Spinal cord (tissue), 9 donors: ENCODE measurements at regions not wholly inside any gene's neighbourhood (a gene's known extent, or its start where the extent isn't known, plus 50 kb on each side); places are given as distances from the start of the nearest gene placed in this dataset.
A peak's percentile ranks its signal among the peaks of the same experiment; 100 is the strongest.
"Not testable (repeated sequence)": the region's sequence is repeated elsewhere in the genome, so short reads cannot be mapped to it uniquely, and the experiment has no call there.

ENCODE experiments used
- DNase-seq, 6 donors: peaks; one replicate each; pipeline versions ENCODE4 v3.0.0 to v3.0.0-alpha.2; 2013 to 2015; ENCODE audit warnings: low spot score in 6 of 6, low read depth in 4 of 6
- H3K27ac ChIP-seq: one replicate; pipeline ENCODE4 v1.5.1; 2013; ENCODE audit warnings: low read depth, low read length, control low read depth
- H3K27me3 ChIP-seq: one replicate; pipeline ENCODE4 v1.6.1; 2013; ENCODE audit warnings: low read length; ENCODE audit not compliant: control insufficient read depth, insufficient read depth
- H3K36me3 ChIP-seq: one replicate; pipeline ENCODE4 v1.6.1; 2013; ENCODE audit warnings: low read length; ENCODE audit not compliant: control insufficient read depth, insufficient read depth
- H3K4me1 ChIP-seq: one replicate; pipeline ENCODE4 v1.6.1; 2013; ENCODE audit warnings: low read length; ENCODE audit not compliant: control insufficient read depth, insufficient read depth
- H3K4me3 ChIP-seq: one replicate; pipeline ENCODE4 v1.5.1; 2013; ENCODE audit warnings: low read depth, low read length, control low read depth
- H3K9me3 ChIP-seq: one replicate; pipeline ENCODE4 v1.6.1; 2013; ENCODE audit warnings: low read length; ENCODE audit not compliant: control insufficient read depth, insufficient read depth
- WGBS: methylation state at CpG from one replicate; pipeline ENCODE4 v1.1.5; 2013; ENCODE audit warnings: missing lambda C conversion rate; ENCODE audit not compliant: insufficient coverage; 5-methylcytosine and 5-hydroxymethylcytosine counted together
- donor health status: healthy.

DNA sequence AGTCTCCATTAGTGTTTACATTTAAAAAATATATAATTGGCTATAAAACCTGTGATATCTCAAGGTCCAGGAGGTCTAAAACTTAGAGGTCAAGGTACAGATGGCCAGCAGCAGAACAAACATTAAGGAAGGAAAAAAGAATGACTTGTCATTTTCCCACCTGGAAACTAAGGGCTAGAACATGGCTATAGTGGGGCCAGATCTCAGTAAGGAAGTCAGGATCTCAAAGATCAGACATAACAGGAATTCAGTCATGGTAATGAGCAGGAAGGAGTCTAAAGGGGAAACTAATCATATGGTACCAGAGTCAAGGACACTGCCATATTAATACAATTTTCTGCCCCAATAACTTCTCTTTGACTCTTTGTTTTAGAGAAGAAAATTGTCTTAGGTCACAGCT is 1018.8 kb downstream of the PLA2G4A start:
- no peaks in the 10 kb centered on the region for H3K4me1 ChIP-seq
- no peak overlapping the region for H3K4me3 ChIP-seq
- no peaks in the 10 kb centered on the region for H3K9me3 ChIP-seq
- H3K36me3 ChIP-seq, result no peaks in the 10 kb centered on the region
- H3K27me3 ChIP-seq, result no peaks in the 10 kb centered on the region
- DNase-seq, result no peak
- H3K27ac ChIP-seq, result no peak overlapping the region

- H3K27me3 ChIP-seq, result no peaks in the 10 kb centered on the region
- DNase-seq, result no peak
- no peaks in the 10 kb centered on the region for H3K4me1 ChIP-seq
- H3K9me3 ChIP-seq, result no peaks in the 10 kb centered on the region
- no peaks in the 10 kb centered on the region for H3K36me3 ChIP-seq
- WGBS, result 100% methylated on average over 2 of the region's 3 CpGs
- no peak overlapping the region for H3K27ac ChIP-seq
- H3K4me3 ChIP-seq, result no peak overlapping the region
Measured at GRCh38 chr1:187848321-187848720, 1019.6 kb downstream of the PLA2G4A start.

DNA sequence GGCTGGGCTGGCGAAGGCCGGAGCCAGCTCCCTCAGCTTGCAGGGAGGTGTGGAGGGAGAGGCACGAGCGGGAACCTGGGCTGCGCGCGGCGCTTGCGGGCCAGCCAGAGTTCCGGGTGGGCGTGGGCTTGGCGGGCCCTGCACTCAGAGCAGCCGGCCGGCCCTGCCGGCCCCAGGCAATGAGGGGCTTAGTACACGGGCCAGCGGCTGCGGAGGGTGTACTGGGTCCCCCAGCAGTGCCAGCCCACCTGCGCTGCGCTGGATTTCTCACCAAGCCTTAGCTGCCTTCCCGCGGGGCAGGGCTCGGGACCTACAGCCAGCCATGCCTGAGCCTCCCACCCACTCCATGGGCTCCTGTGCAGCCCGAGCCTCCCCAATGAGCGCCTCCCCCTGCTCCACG is 1021.4 kb downstream of the PLA2G4A start:
- H3K4me1 ChIP-seq, DNase-seq, H3K27ac ChIP-seq, H3K36me3 ChIP-seq, H3K9me3 ChIP-seq, H3K27me3 ChIP-seq, H3K4me3 ChIP-seq: not testable (repeated sequence)
- 92% methylated on average over 26 of the region's 26 CpGs for WGBS

DNA sequence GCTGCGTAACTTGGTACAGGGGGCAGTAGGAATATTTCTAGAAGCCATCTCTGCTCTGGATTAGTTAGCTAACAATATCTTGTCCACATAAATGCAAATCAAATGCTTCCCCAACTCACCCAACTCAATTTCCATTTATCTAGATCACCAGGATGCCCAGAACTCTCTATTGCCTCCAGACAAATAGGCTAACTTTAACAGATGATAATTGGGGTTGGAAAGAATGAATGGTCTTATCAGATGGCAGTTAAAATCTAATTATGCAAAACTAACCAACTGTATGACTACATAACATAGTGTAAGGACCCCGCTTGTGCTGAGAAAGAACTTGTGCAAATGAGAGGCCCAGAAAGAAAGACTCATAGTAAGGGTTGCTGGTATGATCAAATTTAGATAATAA is 1024.8 kb downstream of the PLA2G4A start:
- Histone ChIP-seq H3K27ac (no peak overlapping the region), H3K4me1 (no peaks in the 10 kb centered on the region), H3K27me3 (no peaks in the 10 kb centered on the region), H3K4me3 (no peak overlapping the region), H3K36me3 (no peaks in the 10 kb centered on the region), H3K9me3 (no peaks in the 10 kb centered on the region)
- no peak for DNase-seq
- no CpG with 5 or more reads among the region's 2 CpGs for WGBS

DNA sequence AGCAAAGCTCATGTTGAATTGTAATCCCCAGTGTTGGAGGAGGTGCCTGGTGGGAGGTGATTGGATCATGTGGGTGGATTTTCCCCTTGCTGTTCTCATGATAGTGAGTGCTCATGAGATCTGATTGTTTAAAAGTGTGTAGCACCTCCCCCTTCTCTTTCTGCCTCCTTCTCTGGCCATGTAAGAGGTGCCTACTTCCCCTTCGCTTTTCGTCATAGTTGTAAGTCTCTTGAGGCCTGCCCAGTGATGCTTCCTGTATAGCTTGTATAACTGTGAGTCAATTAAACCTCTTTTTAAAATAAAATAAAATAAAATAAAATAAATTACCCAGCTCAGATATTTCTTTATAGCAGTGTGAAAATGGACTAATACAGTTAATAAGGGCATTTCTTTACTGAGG is 1025.7 kb downstream of the PLA2G4A start:
- Histone ChIP-seq H3K27ac (no peak overlapping the region), H3K27me3 (no peaks in the 10 kb centered on the region), H3K4me1 (no peaks in the 10 kb centered on the region), H3K36me3 (no peaks in the 10 kb centered on the region), H3K9me3 (no peaks in the 10 kb centered on the region), H3K4me3 (no peak overlapping the region)
- WGBS, result no CpG with 5 or more reads among the region's 2 CpGs
- no peak for DNase-seq

GRCh38 chr1:187862506-187862905 is 1033.8 kb downstream of the PLA2G4A start:
- H3K27ac ChIP-seq, result no peak overlapping the region
- no peak for DNase-seq
- no peak overlapping the region for H3K4me3 ChIP-seq
- no peaks in the 10 kb centered on the region for H3K9me3 ChIP-seq
- no peaks in the 10 kb centered on the region for H3K36me3 ChIP-seq
- no peaks in the 10 kb centered on the region for H3K4me1 ChIP-seq
- no peaks in the 10 kb centered on the region for H3K27me3 ChIP-seq
- WGBS, result no CpG with 5 or more reads among the region's 1 CpG

DNA sequence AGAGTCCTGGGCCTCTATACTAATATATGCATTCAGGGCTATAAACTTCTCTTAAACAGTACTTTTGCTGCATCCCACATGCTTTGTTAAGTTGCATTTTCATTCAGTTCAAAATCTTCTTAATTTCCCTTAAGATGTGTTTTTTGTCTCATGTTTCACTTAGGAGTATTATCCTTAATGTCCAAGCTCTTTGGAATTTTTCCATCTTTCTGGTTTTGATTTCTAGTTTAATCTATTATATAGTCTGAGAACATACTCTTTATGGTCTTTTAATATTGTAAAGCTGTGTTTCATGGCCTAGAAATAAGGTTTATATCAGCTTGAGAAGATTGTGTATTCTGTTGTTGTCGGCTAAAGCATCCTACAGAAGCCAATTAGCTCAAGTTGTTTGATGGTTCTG is 1041.8 kb downstream of the PLA2G4A start:
- no peaks in the 10 kb centered on the region for H3K9me3 ChIP-seq
- DNase-seq, result peak in 1 of 6 donors; percentile 65
- no CpG with 5 or more reads among the region's 1 CpG for WGBS

GRCh38 chr1:187871177-187871845 is 1042.6 kb downstream of the PLA2G4A start:
- DNase-seq, result peak in 1 of 6 donors; percentile 46
- Histone ChIP-seq H3K4me1 (no peaks in the 10 kb centered on the region), H3K36me3 (no peaks in the 10 kb centered on the region)

More for the DNA sequence above, 1041.8 kb downstream of the PLA2G4A start:
- H3K27ac ChIP-seq, result no peak overlapping the region
- H3K4me1 ChIP-seq, result no peaks in the 10 kb centered on the region
- no peaks in the 10 kb centered on the region for H3K36me3 ChIP-seq
- no peaks in the 10 kb centered on the region for H3K27me3 ChIP-seq
- no peak overlapping the region for H3K4me3 ChIP-seq

DNA sequence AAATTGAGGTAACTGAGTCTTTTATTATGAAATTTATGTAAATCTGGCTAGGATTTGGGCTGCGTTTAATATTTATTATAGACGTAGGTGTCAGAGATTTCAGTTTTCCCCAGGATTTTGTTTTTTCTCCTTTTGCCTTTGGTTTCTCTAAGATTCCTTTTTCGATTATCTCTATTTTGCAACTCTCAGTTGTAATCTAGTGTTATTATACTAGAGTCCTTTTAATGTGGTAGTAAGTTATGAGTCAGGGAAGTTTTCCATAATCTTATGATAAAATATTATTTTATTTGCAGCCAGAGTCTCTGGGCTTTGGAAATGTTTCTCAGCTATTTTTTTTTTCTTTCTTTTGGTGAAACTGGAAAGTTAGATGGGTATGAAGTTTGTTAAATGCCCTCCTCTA is 1043.8 kb downstream of the PLA2G4A start:
- WGBS, result no CpG with 5 or more reads among the region's 3 CpGs
- no peak overlapping the region for H3K4me3 ChIP-seq
- H3K36me3 ChIP-seq, result no peaks in the 10 kb centered on the region
- no peaks in the 10 kb centered on the region for H3K27me3 ChIP-seq
- H3K9me3 ChIP-seq, result no peaks in the 10 kb centered on the region
- H3K4me1 ChIP-seq, result no peaks in the 10 kb centered on the region
- no peak for DNase-seq
- no peak overlapping the region for H3K27ac ChIP-seq

More at GRCh38 chr1:187871177-187871845, 1042.6 kb downstream of the PLA2G4A start:
- H3K4me3 ChIP-seq, result no peak overlapping the region
- no peaks in the 10 kb centered on the region for H3K9me3 ChIP-seq
- no peak overlapping the region for H3K27ac ChIP-seq
- H3K27me3 ChIP-seq, result no peaks in the 10 kb centered on the region
- no CpG with 5 or more reads among the region's 2 CpGs for WGBS

DNA sequence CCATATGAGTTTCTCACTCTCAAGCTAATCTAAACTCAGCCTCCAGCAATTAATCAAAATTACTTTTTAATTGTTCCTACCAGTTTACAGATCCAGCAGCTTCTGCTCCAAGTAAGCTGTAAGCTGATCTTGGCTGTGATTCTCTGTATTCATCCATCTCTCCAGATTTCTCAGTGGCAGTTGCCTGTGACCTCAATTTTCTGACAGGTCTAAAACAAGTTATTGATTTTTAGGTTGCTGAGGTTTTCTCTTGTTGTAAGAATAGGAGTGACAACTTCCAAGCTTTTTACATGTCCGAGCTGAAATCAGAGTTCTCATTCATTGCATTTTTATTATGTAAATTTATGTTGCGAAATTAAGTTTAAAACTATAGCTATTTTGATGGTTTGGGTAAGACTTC is 1044.4 kb downstream of the PLA2G4A start:
- WGBS, result no CpG with 5 or more reads among the region's 2 CpGs

More for the DNA sequence above, 1044.4 kb downstream of the PLA2G4A start:
- DNase-seq, result no peak
- Histone ChIP-seq H3K27ac (no peak overlapping the region), H3K27me3 (no peaks in the 10 kb centered on the region), H3K36me3 (no peaks in the 10 kb centered on the region), H3K4me3 (no peak overlapping the region), H3K9me3 (no peaks in the 10 kb centered on the region), H3K4me1 (no peaks in the 10 kb centered on the region)
